Activated T-cell treated with anti-CD3 and anti-CD28 coated beads, Interleukin-2, amount 50 U/mL, for 24 hours (primary cell): ENCODE measurements at regions not wholly inside any gene's neighbourhood (a gene's known extent, or its start where the extent isn't known, plus 50 kb on each side); places are given as distances from the start of the nearest gene placed in this dataset.
"Not testable (repeated sequence)": the region's sequence is repeated elsewhere in the genome, so short reads cannot be mapped to it uniquely, and the experiment has no call there.

ENCODE experiments used
- DNase-seq: peaks from one replicate; pipeline ENCODE4 v3.0.0-alpha.2; 2020
- H3K27ac Mint-ChIP-seq: 2 replicates; pipeline ENCODE4 v1.8.0; 2020; ENCODE audit warnings: mild to moderate bottlenecking, mixed read lengths
- H3K27me3 Mint-ChIP-seq: 2 replicates; pipeline ENCODE4 v1.8.0; 2020; ENCODE audit warnings: mixed read lengths
- H3K36me3 Mint-ChIP-seq: 2 replicates; pipeline ENCODE4 v1.8.0; 2020; ENCODE audit warnings: low read depth, mixed read lengths
- H3K4me1 Mint-ChIP-seq: 2 replicates; pipeline ENCODE4 v1.8.0; 2020; ENCODE audit warnings: low read depth, mixed read lengths
- H3K4me3 Mint-ChIP-seq: 2 replicates; pipeline ENCODE4 v1.8.0; 2020; ENCODE audit warnings: mild to moderate bottlenecking, moderate library complexity, mixed read lengths
- H3K9me3 Mint-ChIP-seq: 2 replicates; pipeline ENCODE4 v1.8.0; 2020; ENCODE audit warnings: mixed read lengths

DNA sequence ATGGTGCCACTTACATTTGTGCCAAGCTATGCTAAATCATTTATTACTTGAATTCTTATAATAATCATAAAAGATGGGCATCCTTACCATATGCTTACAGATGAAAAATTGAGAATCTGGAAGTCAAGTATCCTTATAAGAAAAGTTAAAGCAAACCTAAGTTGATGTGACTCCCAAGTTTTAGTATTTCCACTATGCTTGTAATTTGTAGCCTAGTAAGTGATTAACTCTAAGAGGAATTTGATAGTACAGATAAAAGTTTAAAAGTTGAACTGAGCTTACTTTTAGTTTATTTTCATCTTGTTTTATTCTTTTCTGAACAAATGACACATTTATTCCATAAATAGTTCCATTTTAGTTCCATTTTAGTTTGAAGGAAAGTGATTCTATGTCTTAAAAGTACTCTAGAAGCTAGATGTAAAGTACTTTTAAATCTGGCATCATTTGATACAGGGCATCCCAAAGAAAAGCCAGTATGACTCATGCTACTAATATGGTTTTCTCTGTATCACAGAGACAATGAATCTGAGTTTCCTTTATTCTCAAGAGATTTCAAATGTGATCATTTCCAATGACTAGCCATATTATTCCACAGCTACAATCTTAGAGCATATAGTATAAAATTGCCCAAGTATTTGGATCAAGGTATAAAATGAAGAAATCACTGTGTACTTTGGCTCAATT is 596.0 kb downstream of the SLC16A7 start:
- H3K4me3 Mint-ChIP-seq = no peak overlapping the region
- DNase-seq = no peak
- no peaks in the 10 kb centered on the region for H3K36me3 Mint-ChIP-seq
- H3K27me3 Mint-ChIP-seq = no peaks in the 10 kb centered on the region
- H3K4me1 Mint-ChIP-seq = no peaks in the 10 kb centered on the region
- no peak overlapping the region for H3K27ac Mint-ChIP-seq
- no peaks in the 10 kb centered on the region for H3K9me3 Mint-ChIP-seq

DNA sequence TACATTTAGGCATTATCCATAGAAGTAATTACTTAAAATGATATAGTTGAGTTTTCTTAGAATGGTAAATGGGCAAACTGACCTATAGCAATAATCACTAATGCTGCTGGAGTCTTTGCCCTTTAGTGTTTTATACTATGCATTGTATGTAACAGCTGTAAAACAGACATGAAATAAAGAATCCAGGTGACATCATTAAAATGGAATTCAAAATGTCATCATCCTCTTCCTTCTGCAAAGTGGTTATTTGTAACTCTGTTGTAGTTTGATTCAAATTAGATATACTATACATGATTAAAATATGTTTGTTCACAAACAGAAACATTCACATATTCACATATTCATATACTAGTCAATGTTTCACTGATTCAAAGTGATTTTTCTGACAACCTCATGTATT is 598.8 kb downstream of the SLC16A7 start:
- no peaks in the 10 kb centered on the region for H3K4me1 Mint-ChIP-seq
- H3K27me3 Mint-ChIP-seq = no peaks in the 10 kb centered on the region
- no peaks in the 10 kb centered on the region for H3K36me3 Mint-ChIP-seq
- DNase-seq = no peak
- no peaks in the 10 kb centered on the region for H3K9me3 Mint-ChIP-seq
- no peak overlapping the region for H3K4me3 Mint-ChIP-seq
- H3K27ac Mint-ChIP-seq = no peak overlapping the region

DNA sequence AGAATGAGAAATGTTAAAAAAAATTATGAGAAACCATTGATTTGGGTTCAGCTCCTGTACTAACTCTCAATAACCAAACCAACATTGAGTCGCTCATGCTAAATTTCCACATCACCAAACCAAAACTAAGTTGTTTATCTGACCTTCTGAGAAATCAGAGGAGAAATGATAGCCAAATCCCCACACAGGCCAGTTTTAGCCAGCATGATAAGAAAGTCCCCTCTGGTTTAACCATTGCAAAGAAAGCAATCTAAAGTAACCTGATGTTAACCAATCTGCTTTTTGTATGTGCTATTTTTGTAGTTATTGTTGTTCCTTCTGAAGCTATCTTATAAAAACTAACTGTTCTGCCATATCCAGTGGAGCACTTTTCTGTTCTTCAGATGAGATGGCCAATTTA is 599.7 kb downstream of the SLC16A7 start:
- H3K4me3 Mint-ChIP-seq = no peak overlapping the region
- no peaks in the 10 kb centered on the region for H3K27me3 Mint-ChIP-seq
- H3K36me3 Mint-ChIP-seq = no peaks in the 10 kb centered on the region
- no peaks in the 10 kb centered on the region for H3K4me1 Mint-ChIP-seq
- H3K27ac Mint-ChIP-seq = no peak overlapping the region
- no peak for DNase-seq
- no peaks in the 10 kb centered on the region for H3K9me3 Mint-ChIP-seq

DNA sequence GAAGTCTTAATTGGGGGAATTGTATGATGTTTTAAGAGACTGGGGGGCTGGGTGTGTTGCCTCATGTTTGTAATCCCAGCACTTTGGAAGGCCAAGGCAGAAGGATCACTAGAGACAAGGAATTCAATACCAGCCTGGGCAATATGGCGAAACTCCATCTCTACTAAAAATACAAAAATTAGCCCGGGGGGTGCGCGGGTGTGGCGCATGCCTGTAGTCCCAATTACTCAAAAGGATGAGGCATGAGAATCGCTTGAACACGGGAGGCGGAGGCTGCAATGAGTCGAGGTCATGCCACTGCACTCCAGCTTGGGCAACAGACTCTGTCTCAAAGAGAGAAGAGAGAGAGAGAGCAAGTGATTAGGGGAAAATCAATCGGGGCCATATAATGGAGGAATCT is 600.5 kb downstream of the SLC16A7 start:
- H3K4me3 Mint-ChIP-seq = no peak overlapping the region
- no peak overlapping the region for H3K27ac Mint-ChIP-seq
- H3K9me3 Mint-ChIP-seq = no peaks in the 10 kb centered on the region
- no peaks in the 10 kb centered on the region for H3K27me3 Mint-ChIP-seq
- DNase-seq = no peak
- H3K4me1 Mint-ChIP-seq = no peaks in the 10 kb centered on the region
- no peaks in the 10 kb centered on the region for H3K36me3 Mint-ChIP-seq

DNA sequence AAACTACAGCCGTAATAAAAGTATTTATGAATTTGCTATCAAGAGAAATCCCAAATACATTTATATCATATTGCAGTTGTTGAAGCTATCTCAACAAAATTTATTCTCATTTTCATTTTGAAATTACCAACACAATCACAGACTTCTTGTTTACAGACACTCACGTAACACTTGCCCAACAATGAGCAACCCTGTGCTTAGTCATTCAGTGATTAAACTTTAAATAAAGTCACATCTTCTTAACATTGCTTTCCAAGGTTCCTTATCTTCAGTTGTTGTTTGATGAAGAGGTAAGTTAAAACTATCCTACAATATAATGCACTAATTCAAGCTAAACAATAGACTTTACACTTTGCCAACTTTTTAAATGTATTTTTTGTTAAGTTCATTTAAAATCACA is 601.8 kb downstream of the SLC16A7 start:
- Mint-ChIP-seq H3K27ac (no peak overlapping the region), H3K9me3 (no peaks in the 10 kb centered on the region), H3K4me1 (no peaks in the 10 kb centered on the region), H3K27me3 (no peaks in the 10 kb centered on the region), H3K36me3 (no peaks in the 10 kb centered on the region), H3K4me3 (no peak overlapping the region)
- no peak for DNase-seq

DNA sequence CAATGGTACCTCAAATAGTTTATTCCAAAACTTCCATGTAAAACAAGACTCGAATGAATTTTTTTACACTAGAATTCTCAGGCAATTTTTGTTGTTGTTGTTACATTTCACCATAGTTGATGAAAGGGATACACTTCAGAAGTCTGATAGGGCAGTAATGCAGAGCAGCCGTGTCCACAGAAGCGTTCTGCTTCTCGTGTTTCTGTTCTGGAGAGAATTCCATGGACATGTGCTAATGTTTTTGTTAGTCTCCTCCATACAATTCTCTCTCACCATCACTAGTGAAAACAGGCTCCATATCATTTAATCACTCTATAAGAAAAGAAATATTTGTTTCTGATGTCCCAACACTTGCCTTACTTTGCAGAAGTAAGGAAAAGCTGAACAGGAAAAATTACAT is 606.1 kb downstream of the SLC16A7 start:
- DNase-seq = no peak
- H3K36me3 Mint-ChIP-seq = no peaks in the 10 kb centered on the region
- H3K4me1 Mint-ChIP-seq = no peaks in the 10 kb centered on the region
- H3K27ac Mint-ChIP-seq = no peak overlapping the region
- H3K4me3 Mint-ChIP-seq = no peak overlapping the region
- H3K27me3 Mint-ChIP-seq = no peaks in the 10 kb centered on the region
- peaks cover 2% of the 10 kb centered on the region for H3K9me3 Mint-ChIP-seq

DNA sequence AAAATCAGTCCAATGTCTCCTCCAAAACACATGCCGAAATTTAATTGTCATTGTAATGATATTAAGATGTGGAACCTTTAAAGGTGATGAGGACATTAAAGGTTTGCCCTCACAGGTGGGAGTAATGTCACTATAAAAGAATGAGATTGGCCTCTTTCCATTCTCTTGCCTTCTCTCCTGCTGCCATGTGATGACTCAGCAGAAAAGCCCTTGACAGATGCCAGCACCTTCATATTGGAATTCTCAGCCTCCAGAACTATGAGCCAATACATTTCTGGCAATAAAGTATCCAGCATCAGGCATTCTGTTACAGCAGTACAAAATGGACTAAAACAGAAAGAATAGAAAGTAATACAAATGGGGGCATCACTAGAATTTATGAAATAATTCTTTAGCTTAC is 609.7 kb downstream of the SLC16A7 start:
- Mint-ChIP-seq H3K4me1 (no peaks in the 10 kb centered on the region), H3K36me3 (no peaks in the 10 kb centered on the region), H3K27me3 (no peaks in the 10 kb centered on the region), H3K27ac (no peak overlapping the region), H3K4me3 (no peak overlapping the region), H3K9me3 (peaks cover 4% of the 10 kb centered on the region)
- DNase-seq = no peak

DNA sequence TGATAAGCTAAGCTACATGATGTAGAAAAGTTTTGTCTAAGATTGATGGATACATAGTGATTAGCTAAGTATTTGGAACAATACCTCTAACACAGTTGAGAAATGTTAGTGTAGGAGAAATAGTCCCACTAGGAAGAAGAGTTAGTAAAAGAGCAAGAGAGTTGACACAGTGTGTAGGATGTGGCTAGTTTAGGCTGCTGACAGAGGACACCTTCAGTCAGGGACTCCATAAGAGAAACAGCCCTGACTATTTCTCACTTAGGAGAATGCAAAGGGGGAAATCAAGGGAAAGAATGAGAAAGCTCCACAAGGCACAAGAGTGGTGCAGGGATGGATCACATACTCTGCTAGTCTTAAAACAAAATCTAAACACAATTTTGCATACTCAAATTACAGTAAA is 613.7 kb downstream of the SLC16A7 start:
- H3K27me3 Mint-ChIP-seq = no peaks in the 10 kb centered on the region
- H3K9me3 Mint-ChIP-seq = peaks cover 12% of the 10 kb centered on the region
- DNase-seq = no peak
- H3K4me1 Mint-ChIP-seq = no peaks in the 10 kb centered on the region
- H3K4me3 Mint-ChIP-seq = no peak overlapping the region
- H3K27ac Mint-ChIP-seq = no peak overlapping the region
- no peaks in the 10 kb centered on the region for H3K36me3 Mint-ChIP-seq

DNA sequence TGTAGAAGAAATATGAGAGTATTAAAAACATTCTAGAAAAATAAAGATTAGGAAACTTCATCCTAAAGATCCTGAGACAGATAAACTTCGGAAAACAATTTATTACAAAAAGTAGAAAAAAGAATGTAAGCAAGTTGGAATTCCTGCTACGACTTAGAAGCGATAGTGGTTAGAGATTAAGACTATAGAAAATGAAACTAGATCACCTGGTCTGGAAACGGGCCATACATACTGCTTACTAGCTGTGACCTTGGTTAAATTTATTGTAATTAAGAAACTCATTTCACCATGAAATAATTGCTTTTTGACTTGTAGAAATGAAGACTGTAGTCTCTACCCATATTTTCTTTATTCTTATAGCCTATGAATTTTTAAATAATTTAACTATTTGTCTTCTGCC is 614.1 kb downstream of the SLC16A7 start:
- no peak for DNase-seq
- Mint-ChIP-seq H3K4me1 (no peaks in the 10 kb centered on the region), H3K4me3 (no peak overlapping the region), H3K27ac (no peak overlapping the region), H3K27me3 (no peaks in the 10 kb centered on the region), H3K9me3 (peaks cover 16% of the 10 kb centered on the region), H3K36me3 (no peaks in the 10 kb centered on the region)

DNA sequence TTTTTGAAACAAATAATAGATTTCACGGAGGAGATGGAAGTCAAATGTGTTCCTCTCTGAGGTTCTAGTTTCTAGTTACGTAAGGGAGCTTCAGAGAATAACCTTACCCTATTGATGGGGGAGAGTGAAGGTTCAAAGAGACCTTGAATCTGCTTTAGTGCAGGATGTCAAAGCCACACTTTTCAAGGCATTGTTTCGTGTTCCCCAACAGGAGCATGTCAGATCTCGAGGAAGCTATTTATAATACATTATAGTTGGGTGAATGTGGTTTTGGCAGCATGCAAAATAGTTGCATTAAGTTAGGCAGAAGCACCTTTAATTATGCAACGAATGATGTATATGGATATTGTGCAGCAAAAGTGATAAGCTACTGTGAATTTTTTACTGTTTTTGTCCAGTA is 614.9 kb downstream of the SLC16A7 start:
- peaks cover 23% of the 10 kb centered on the region for H3K9me3 Mint-ChIP-seq
- H3K27ac Mint-ChIP-seq = no peak overlapping the region
- no peak overlapping the region for H3K4me3 Mint-ChIP-seq
- H3K4me1 Mint-ChIP-seq = no peaks in the 10 kb centered on the region
- no peaks in the 10 kb centered on the region for H3K27me3 Mint-ChIP-seq
- no peaks in the 10 kb centered on the region for H3K36me3 Mint-ChIP-seq
- DNase-seq = no peak

DNA sequence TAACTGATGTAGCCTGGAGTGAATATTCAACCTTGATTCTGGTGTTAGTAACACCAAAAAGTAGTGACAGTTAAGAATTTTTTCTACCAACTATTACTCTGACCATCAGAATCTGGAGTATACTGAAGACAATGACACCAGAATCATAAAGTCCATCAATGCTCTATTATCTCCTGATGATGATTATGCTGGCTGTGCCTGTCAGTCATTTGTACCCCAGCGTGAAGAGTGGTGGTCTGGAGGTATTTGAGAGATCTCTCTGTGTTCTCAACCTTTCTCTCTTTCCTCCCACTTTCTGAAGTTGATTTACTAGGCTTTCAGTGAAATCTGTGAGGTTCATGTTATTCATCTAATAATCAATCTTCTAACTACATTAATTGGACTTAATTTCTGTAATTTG is 615.4 kb downstream of the SLC16A7 start:
- Mint-ChIP-seq H3K27ac (no peak overlapping the region), H3K36me3 (no peaks in the 10 kb centered on the region), H3K9me3 (peaks cover 25% of the 10 kb centered on the region), H3K4me1 (no peaks in the 10 kb centered on the region), H3K27me3 (no peaks in the 10 kb centered on the region), H3K4me3 (no peak overlapping the region)
- DNase-seq = no peak

DNA sequence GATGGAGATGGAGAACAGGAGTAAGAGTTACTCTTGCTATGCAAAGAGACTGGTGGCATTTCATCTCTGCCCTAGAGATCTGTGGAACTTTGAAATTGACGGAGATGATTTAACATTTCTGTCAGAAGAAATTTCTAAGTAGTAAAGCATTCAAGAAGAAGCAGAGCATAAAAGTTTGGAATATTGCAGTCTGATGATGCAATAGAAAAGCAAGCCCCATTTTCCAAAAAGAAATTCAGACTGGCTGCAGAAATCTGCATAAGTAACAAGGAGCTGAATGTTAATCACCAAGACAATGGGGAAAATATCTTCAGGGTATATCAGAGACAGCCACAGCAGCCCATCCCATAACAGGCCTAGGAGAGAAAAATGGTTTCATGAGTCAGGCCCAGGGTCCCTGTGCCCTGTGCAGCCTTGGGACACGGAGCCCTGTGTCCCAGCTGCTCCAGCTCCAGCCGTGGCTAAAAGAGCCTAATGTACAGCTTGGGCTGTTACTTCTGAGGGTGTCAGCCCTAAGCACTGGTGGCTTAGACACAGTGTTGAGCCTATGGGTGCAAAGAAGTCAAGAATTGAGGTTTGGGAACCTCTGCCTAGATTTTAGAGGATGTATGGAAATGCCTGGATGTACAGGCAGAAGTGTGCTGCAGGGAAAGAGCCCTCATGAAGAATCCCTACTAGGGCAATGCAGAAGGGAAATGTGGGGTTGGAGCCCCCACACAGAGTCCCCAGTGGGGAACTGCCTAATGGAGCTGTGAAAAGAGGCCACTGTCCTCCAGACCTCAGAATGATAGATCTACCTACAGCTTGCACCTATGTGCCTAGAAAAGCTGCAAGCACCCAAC is 616.6 kb downstream of the SLC16A7 start:
- H3K27me3 Mint-ChIP-seq = no peaks in the 10 kb centered on the region
- peaks cover 25% of the 10 kb centered on the region for H3K9me3 Mint-ChIP-seq
- DNase-seq = no peak
- no peaks in the 10 kb centered on the region for H3K4me1 Mint-ChIP-seq
- no peak overlapping the region for H3K4me3 Mint-ChIP-seq
- no peaks in the 10 kb centered on the region for H3K36me3 Mint-ChIP-seq
- no peak overlapping the region for H3K27ac Mint-ChIP-seq

DNA sequence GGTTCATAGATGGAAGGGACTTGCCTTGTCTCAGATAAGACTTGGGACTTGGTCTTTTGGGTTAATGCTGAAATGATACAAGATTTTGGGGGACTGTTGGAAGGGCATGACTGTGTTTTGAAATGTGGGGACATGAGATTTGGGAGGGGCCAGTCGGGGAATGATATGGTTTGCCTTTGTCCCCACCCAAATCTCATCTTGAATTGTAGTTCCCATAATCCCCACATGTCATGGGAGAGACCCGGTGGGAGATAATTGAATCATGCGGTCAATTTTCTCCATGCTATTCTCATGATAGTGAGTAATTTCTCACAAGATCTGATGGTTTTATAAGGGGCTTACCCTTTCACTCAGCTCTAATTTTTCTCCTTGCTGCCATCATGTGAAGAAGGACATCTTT is 617.4 kb downstream of the SLC16A7 start:
- H3K36me3 Mint-ChIP-seq, H3K4me1 Mint-ChIP-seq, H3K4me3 Mint-ChIP-seq: not testable (repeated sequence)

DNA sequence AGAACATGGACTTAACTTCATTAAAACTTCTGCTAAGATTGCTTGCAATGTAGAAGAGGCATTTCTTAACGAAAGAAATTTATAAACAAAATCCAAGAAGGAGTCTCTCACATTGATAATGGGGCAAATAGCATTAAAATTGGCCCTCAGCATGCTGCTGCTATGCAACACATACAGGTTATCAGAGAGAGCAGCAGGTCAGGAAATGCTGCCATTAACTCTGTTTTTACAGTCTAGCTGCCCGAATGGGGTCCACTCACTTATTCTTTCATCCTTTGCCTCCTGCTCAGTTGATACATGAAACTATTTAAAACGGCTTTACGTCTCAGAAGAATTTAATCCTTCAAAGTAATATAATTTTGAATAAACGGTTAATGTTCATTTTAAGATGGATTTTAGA is 620.4 kb downstream of the SLC16A7 start:
- Mint-ChIP-seq H3K4me3 (no peak overlapping the region), H3K36me3 (no peaks in the 10 kb centered on the region)
- DNase-seq = no peak

More for the DNA sequence above, 617.4 kb downstream of the SLC16A7 start:
- H3K27ac Mint-ChIP-seq, H3K27me3 Mint-ChIP-seq, DNase-seq: not testable (repeated sequence)
- peaks cover 23% of the 10 kb centered on the region for H3K9me3 Mint-ChIP-seq

DNA sequence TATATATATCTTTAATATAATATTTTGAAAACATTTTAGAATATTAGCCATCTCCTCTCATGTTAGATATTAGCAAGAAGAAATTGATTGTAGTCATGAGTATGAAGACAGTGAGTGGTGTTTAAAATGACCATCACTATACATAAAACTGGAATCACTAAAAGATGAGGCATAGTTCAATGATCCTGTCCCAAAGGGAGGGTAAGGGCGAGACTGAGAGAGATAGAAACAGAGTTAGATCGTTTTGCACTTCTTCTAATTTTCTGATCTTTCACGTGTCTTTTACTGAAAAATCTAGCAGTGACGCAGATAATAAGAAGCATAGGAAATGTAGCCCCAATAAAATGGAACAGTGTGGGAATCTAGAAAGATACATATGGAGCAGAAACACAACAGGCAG is 627.4 kb downstream of the SLC16A7 start:
- H3K4me3 Mint-ChIP-seq = no peak overlapping the region
- peaks cover 3% of the 10 kb centered on the region for H3K9me3 Mint-ChIP-seq
- no peaks in the 10 kb centered on the region for H3K27me3 Mint-ChIP-seq
- no peaks in the 10 kb centered on the region for H3K4me1 Mint-ChIP-seq
- no peak overlapping the region for H3K27ac Mint-ChIP-seq
- DNase-seq = no peak
- H3K36me3 Mint-ChIP-seq = no peaks in the 10 kb centered on the region

More for the DNA sequence above, 620.4 kb downstream of the SLC16A7 start:
- H3K9me3 Mint-ChIP-seq = peaks cover 23% of the 10 kb centered on the region
- H3K27ac Mint-ChIP-seq = no peak overlapping the region
- no peaks in the 10 kb centered on the region for H3K27me3 Mint-ChIP-seq
- H3K4me1 Mint-ChIP-seq = no peaks in the 10 kb centered on the region
